PFSK-1 (cell line): ENCODE measurements at regions not wholly inside any gene's neighbourhood (a gene's known extent, or its start where the extent isn't known, plus 50 kb on each side); places are given as distances from the start of the nearest gene placed in this dataset.

Experiments used
- FOXP2 ChIP-seq: optimal IDR thresholded peaks from 2 replicates; pipeline ENCODE3; 2011; ENCODE audit warnings: borderline replicate concordance, control low read depth, inconsistent platforms; ENCODE audit not compliant: insufficient read depth; ENCODE audit errors: extremely low read length, extremely low read depth
- POLR2AphosphoS5 ChIP-seq: IDR thresholded peaks from 2 replicates; pipeline ENCODE4 v1.6.1; 2012; ENCODE audit warnings: low read depth, mild to moderate bottlenecking, control low read depth, low read length, moderate library complexity
- REST ChIP-seq, 2 experiments: IDR thresholded peaks; 2 replicates each; pipeline versions ENCODE4 v1.6.1 to v1.8.0; 2011 to 2012; ENCODE audit warnings: low read depth in 2 of 2, low read length in 2 of 2, control low read depth in 1 of 2, inconsistent platforms in 1 of 2, mild to moderate bottlenecking in 1 of 2, moderate library complexity in 1 of 2; ENCODE audit not compliant: insufficient read depth in 1 of 2
- SIN3A ChIP-seq: IDR thresholded peaks from 2 replicates; pipeline ENCODE4 v1.6.1; 2012; ENCODE audit warnings: mild to moderate bottlenecking, low read length, moderate library complexity, borderline replicate concordance; ENCODE audit not compliant: insufficient read depth
- TAF1 ChIP-seq: IDR thresholded peaks from 2 replicates; pipeline ENCODE4 v1.6.1; 2012; ENCODE audit warnings: low read length, control low read depth, borderline replicate concordance; ENCODE audit not compliant: insufficient read depth

GRCh38 chr1:234983564-234984238, 144.9 kb downstream of the TOMM20 start:
- no peak for TF ChIP-seq REST (IDR thresholded peaks at IDR 0.05; ENCODE audit: insufficient read depth in 1 of 2, low read depth in 2 of 2, low read length in 2 of 2)
- TF ChIP-seq POLR2AphosphoS5, result no peak
- no peak for TF ChIP-seq SIN3A
- TF ChIP-seq FOXP2, result no peak

- TF ChIP-seq POLR2AphosphoS5 (no peak), FOXP2 (no peak), SIN3A (no peak), REST (IDR thresholded peaks at IDR 0.05; ENCODE audit: insufficient read depth in 1 of 2, low read depth in 2 of 2, low read length in 2 of 2) (no peak)
These were observed 146.9 kb downstream of the TOMM20 start for GRCh38 chr1:234981758-234982157.

- TF ChIP-seq REST (IDR thresholded peaks at IDR 0.05; ENCODE audit: insufficient read depth in 1 of 2, low read depth in 2 of 2, low read length in 2 of 2), result 0 out of 4 replicates have a peak, but pooled peaks of 1 of the 2 experiments have one; percentile 26
- no peak for TF ChIP-seq FOXP2
These were observed 147.8 kb downstream of the TOMM20 start for GRCh38 chr1:234980645-234981396.

GRCh38 chr1:234980291-234980644, 148.4 kb downstream of the TOMM20 start:
- TF ChIP-seq TAF1 (no peak), POLR2AphosphoS5 (no peak; the same call in 1 of the 2 replicates), FOXP2 (no peak), SIN3A (no peak), REST (IDR thresholded peaks at IDR 0.05; ENCODE audit: insufficient read depth in 1 of 2, low read depth in 2 of 2, low read length in 2 of 2) (no peak)
